ENCODE measurements at regions not wholly inside any gene's neighbourhood (a gene's known extent, or its start where the extent isn't known, plus 50 kb on each side); places are given as distances from the start of the nearest gene placed in this dataset.
"Not testable (repeated sequence)": the region's sequence is repeated elsewhere in the genome, so short reads cannot be mapped to it uniquely, and the experiment has no call there.

- H3K27me3 ChIP-seq (ENCODE audit: insufficient read depth, low read length); H3K27ac ChIP-seq (ENCODE audit: low read depth, low read length); H3K4me3 ChIP-seq (ENCODE audit: low read depth, low read length); H3K79me2 ChIP-seq (ENCODE audit: control insufficient read depth, insufficient read depth, low read length, unreplicated experiment); H2AFZ ChIP-seq (ENCODE audit: low read length, unreplicated experiment); H3K36me3 ChIP-seq (ENCODE audit: insufficient read depth, low read length); H3K4me1 ChIP-seq (ENCODE audit: control insufficient read depth, insufficient read depth, low read length, unreplicated experiment): not testable (repeated sequence)
Measured at GRCh38 chr17:18546514-18547398, 70.2 kb downstream of the LGALS9C start.

GRCh38 chr17:18557086-18557485, 80.5 kb downstream of the LGALS9C start:
- not testable (repeated sequence) for H3K79me2 ChIP-seq (ENCODE audit: control insufficient read depth, insufficient read depth, low read length, unreplicated experiment); H3K36me3 ChIP-seq (ENCODE audit: insufficient read depth, low read length); H3K4me3 ChIP-seq (ENCODE audit: low read depth, low read length); H2AFZ ChIP-seq (ENCODE audit: low read length, unreplicated experiment); H3K27ac ChIP-seq (ENCODE audit: low read depth, low read length); H3K4me1 ChIP-seq (ENCODE audit: control insufficient read depth, insufficient read depth, low read length, unreplicated experiment); H3K27me3 ChIP-seq (ENCODE audit: insufficient read depth, low read length)

GRCh38 chr17:18563381-18564098, 80.7 kb downstream of the TBC1D28 start:
- not testable (repeated sequence) for H3K27me3 ChIP-seq (ENCODE audit: insufficient read depth, low read length); H3K36me3 ChIP-seq (ENCODE audit: insufficient read depth, low read length); H2AFZ ChIP-seq (ENCODE audit: low read length, unreplicated experiment); H3K4me1 ChIP-seq (ENCODE audit: control insufficient read depth, insufficient read depth, low read length, unreplicated experiment); H3K27ac ChIP-seq (ENCODE audit: low read depth, low read length); H3K4me3 ChIP-seq (ENCODE audit: low read depth, low read length); H3K79me2 ChIP-seq (ENCODE audit: control insufficient read depth, insufficient read depth, low read length, unreplicated experiment)

GRCh38 chr17:18564099-18564448, 80.1 kb downstream of the TBC1D28 start:
- not testable (repeated sequence) for H3K27me3 ChIP-seq (ENCODE audit: insufficient read depth, low read length); H3K79me2 ChIP-seq (ENCODE audit: control insufficient read depth, insufficient read depth, low read length, unreplicated experiment); H3K36me3 ChIP-seq (ENCODE audit: insufficient read depth, low read length); H3K4me1 ChIP-seq (ENCODE audit: control insufficient read depth, insufficient read depth, low read length, unreplicated experiment); H3K4me3 ChIP-seq (ENCODE audit: low read depth, low read length)
- peak overlapping the region; percentile 50 for H2AFZ ChIP-seq (ENCODE audit: low read length, unreplicated experiment)
- H3K27ac ChIP-seq (ENCODE audit: low read depth, low read length), result peak overlapping the region; percentile 51

- not testable (repeated sequence) for H3K27ac ChIP-seq (ENCODE audit: low read depth, low read length); H2AFZ ChIP-seq (ENCODE audit: low read length, unreplicated experiment); H3K4me1 ChIP-seq (ENCODE audit: control insufficient read depth, insufficient read depth, low read length, unreplicated experiment); H3K79me2 ChIP-seq (ENCODE audit: control insufficient read depth, insufficient read depth, low read length, unreplicated experiment); H3K36me3 ChIP-seq (ENCODE audit: insufficient read depth, low read length); H3K4me3 ChIP-seq (ENCODE audit: low read depth, low read length); H3K27me3 ChIP-seq (ENCODE audit: insufficient read depth, low read length)
Measured at GRCh38 chr17:18568108-18568995, 75.8 kb downstream of the TBC1D28 start.

GRCh38 chr17:18569489-18569913, 74.7 kb downstream of the TBC1D28 start:
- not testable (repeated sequence) for H3K27ac ChIP-seq (ENCODE audit: low read depth, low read length); H3K4me1 ChIP-seq (ENCODE audit: control insufficient read depth, insufficient read depth, low read length, unreplicated experiment); H2AFZ ChIP-seq (ENCODE audit: low read length, unreplicated experiment); H3K79me2 ChIP-seq (ENCODE audit: control insufficient read depth, insufficient read depth, low read length, unreplicated experiment); H3K36me3 ChIP-seq (ENCODE audit: insufficient read depth, low read length); H3K27me3 ChIP-seq (ENCODE audit: insufficient read depth, low read length)
- H3K4me3 ChIP-seq (ENCODE audit: low read depth, low read length), result peak overlapping the region; percentile 37

GRCh38 chr17:18572536-18572935, 71.7 kb downstream of the TBC1D28 start:
- not testable (repeated sequence) for H3K36me3 ChIP-seq (ENCODE audit: insufficient read depth, low read length); H3K79me2 ChIP-seq (ENCODE audit: control insufficient read depth, insufficient read depth, low read length, unreplicated experiment); H3K27me3 ChIP-seq (ENCODE audit: insufficient read depth, low read length); H3K4me3 ChIP-seq (ENCODE audit: low read depth, low read length); H3K27ac ChIP-seq (ENCODE audit: low read depth, low read length); H3K4me1 ChIP-seq (ENCODE audit: control insufficient read depth, insufficient read depth, low read length, unreplicated experiment); H2AFZ ChIP-seq (ENCODE audit: low read length, unreplicated experiment)

- not testable (repeated sequence) for H3K27me3 ChIP-seq (ENCODE audit: insufficient read depth, low read length); H3K79me2 ChIP-seq (ENCODE audit: control insufficient read depth, insufficient read depth, low read length, unreplicated experiment); H3K36me3 ChIP-seq (ENCODE audit: insufficient read depth, low read length); H2AFZ ChIP-seq (ENCODE audit: low read length, unreplicated experiment); H3K4me1 ChIP-seq (ENCODE audit: control insufficient read depth, insufficient read depth, low read length, unreplicated experiment); H3K4me3 ChIP-seq (ENCODE audit: low read depth, low read length)
- H3K27ac ChIP-seq (ENCODE audit: low read depth, low read length), result peak overlapping the region; percentile 39; the same call in 1 of the 2 replicates
Measured at GRCh38 chr17:18574137-18574536, 70.1 kb downstream of the TBC1D28 start.
